Neutrophil (primary cell): ENCODE measurements at regions not wholly inside any gene's neighbourhood (a gene's known extent, or its start where the extent isn't known, plus 50 kb on each side); places are given as distances from the start of the nearest gene placed in this dataset.
"Not testable (repeated sequence)": the region's sequence is repeated elsewhere in the genome, so short reads cannot be mapped to it uniquely, and the experiment has no call there.

ENCODE experiments used
- H3K27ac ChIP-seq: fragments of 200-600 bp; sonication (generic); 2 replicates; pipeline ENCODE4 v1.5.1; 2016; ENCODE audit warnings: mild to moderate bottlenecking, moderate library complexity
- H3K27me3 ChIP-seq: fragments of 200-600 bp; sonication (generic); 2 replicates; pipeline ENCODE4 v1.6.0; 2016; ENCODE audit warnings: mild to moderate bottlenecking
- H3K36me3 ChIP-seq: fragments of 200-600 bp; sonication (generic); 2 replicates; pipeline ENCODE4 v1.5.1; 2017
- H3K4me1 ChIP-seq, 2 experiments: fragments of 200-600 bp in 1 of 2; sonication (generic) in 1 of 2; 1 replicate in 1 of 2; 2 replicates in 1 of 2; pipeline versions ENCODE4 v1.5.1 to v1.6.1; 2013 to 2016; ENCODE audit warnings: low read depth in 1 of 2, low read length in 1 of 2, mild to moderate bottlenecking in 1 of 2, moderate library complexity in 1 of 2; ENCODE audit not compliant: control insufficient read depth in 1 of 2, insufficient read depth in 1 of 2
- H3K4me3 ChIP-seq, 2 experiments: fragments of 200-600 bp in 1 of 2; sonication (generic) in 1 of 2; 1 replicate in 1 of 2; 2 replicates in 1 of 2; pipeline ENCODE4 v1.5.1; 2013 to 2016; ENCODE audit warnings: low read depth in 1 of 2, low read length in 1 of 2, mild to moderate bottlenecking in 1 of 2, moderate library complexity in 1 of 2
- H3K9me3 ChIP-seq: fragments of 200-600 bp; sonication (generic); 2 replicates; pipeline ENCODE4 v1.5.1; 2016
- CTCF ChIP-seq: fragments of 200-600 bp; sonication (generic); IDR thresholded peaks from 2 replicates; pipeline ENCODE4 v1.5.1; 2016; ENCODE audit warnings: antibody characterized with exemption

DNA sequence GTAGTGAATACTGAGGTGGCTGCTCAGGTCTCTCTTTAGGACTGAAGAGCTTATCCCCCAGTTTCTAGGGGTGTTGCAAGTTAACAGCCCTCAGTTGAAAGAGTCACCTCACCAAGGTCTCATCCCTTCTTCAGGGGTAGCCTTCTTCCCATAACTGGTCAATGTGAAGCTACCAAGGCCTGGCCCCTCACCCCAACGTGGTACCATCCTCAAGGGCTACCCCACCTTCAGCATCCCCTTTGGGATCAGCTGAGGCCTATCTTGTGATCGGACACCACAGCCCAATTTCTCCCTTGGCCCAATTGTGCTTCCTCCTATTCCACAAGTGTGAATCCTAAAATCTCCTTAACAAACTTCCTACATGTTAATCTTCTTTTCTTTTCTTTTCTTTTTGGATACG is 289.5 kb upstream of the MKLN1 start:
- peaks cover 6 to 8% of the 10 kb centered on the region in 2 experiments for H3K4me1 ChIP-seq
- no peak for TF ChIP-seq CTCF
- no peaks in the 10 kb centered on the region for H3K9me3 ChIP-seq
- H3K27me3 ChIP-seq = no peaks in the 10 kb centered on the region
- no peak overlapping the region for H3K4me3 ChIP-seq
- no peaks in the 10 kb centered on the region for H3K36me3 ChIP-seq
- H3K27ac ChIP-seq = no peak overlapping the region

DNA sequence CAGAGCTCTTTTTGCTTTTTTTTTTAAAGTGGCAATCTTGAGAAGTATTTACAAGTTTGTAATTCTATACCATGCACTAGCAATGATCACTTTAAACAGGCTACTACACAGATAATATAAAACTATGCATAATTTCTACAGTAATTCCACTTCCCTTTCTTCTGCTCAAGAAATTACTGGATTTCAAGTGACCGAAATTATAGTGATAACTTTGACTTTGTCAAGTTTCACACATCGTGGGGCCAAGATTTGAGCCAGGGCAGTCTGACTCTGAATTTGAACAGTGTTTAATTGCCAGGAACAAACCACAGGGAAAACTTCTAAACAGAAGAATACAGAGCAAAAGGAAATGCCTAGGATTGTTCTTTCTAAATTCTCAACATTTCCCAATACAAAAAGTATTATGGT is 288.3 kb upstream of the MKLN1 start:
- Histone ChIP-seq H3K9me3 (no peaks in the 10 kb centered on the region), H3K4me3 (no peak overlapping the region), H3K27me3 (no peaks in the 10 kb centered on the region), H3K36me3 (no peaks in the 10 kb centered on the region), H3K27ac (no peak overlapping the region), H3K4me1 (peaks cover 6 to 8% of the 10 kb centered on the region in 2 experiments)
- no peak for TF ChIP-seq CTCF

GRCh38 chr7:131039836-131040235 is 287.8 kb upstream of the MKLN1 start:
- no peaks in the 10 kb centered on the region for H3K36me3 ChIP-seq
- TF ChIP-seq CTCF = no peak
- H3K27ac ChIP-seq = no peak overlapping the region
- no peaks in the 10 kb centered on the region for H3K9me3 ChIP-seq
- peaks cover 6 to 8% of the 10 kb centered on the region in 2 experiments for H3K4me1 ChIP-seq
- H3K4me3 ChIP-seq = no peak overlapping the region
- H3K27me3 ChIP-seq = no peaks in the 10 kb centered on the region

DNA sequence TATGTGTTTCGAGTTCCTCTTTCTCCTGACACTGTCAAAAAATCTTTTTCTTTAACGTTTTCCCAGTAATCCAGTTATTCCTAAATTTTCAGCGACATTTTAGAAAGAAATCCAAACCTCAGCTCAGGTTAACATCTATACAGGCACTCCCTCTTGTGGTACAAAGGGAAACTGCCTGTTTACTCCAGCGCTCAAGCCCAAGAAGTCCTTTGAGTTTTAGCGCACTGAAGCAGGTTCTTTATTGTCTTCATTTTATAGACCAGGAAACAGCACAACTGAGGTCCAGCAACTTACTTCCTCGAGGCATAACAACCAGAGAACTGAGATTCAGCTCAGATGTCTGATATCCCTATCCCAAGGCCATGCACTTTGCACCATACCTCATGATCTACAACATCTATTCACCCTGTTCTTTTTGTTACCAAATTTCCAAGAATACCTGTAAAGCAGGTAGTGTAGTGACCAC is 287.2 kb upstream of the MKLN1 start:
- TF ChIP-seq CTCF = peak; percentile 71
- Histone ChIP-seq H3K27me3 (no peaks in the 10 kb centered on the region), H3K27ac (peak overlapping the region; percentile 55), H3K9me3 (no peaks in the 10 kb centered on the region), H3K4me3 (no peak overlapping the region), H3K4me1 (peaks cover 6 to 8% of the 10 kb centered on the region in 2 experiments), H3K36me3 (no peaks in the 10 kb centered on the region)

DNA sequence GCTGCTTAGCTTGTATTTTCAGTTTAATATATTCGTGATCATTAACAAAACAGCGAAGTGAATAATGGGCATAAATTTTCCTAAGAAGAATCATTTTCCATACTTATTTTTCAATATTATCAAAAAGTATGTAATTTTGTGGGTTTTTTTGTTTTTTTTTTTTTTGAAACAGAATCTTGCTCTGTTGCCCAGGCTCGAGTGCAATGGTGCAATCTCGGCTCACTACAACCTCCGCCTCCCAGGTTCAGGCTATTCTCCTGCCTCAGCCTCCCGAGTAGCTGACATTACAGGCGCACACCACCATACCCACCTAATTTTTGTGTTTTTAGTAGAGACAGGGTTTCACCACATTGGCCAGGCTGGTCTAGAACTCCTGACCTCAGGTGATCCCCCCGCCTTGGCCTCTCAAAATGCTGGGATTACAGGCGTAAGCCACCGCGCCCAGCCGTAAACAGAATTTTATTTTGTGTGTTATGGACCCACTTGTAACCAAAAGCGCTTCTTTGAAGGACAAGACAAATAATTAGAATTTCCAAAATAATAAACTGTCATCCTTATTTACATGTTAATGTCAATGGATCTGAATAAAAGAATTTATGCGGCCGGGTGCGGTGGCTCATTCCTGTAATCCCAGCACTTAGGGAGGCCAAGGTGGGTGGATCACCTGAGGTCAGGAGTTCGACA is 286.5 kb upstream of the MKLN1 start:
- not testable (repeated sequence) for H3K27me3 ChIP-seq, H3K4me3 ChIP-seq, H3K36me3 ChIP-seq, H3K9me3 ChIP-seq, H3K4me1 ChIP-seq
- H3K27ac ChIP-seq = peak overlapping the region; percentile 55

DNA sequence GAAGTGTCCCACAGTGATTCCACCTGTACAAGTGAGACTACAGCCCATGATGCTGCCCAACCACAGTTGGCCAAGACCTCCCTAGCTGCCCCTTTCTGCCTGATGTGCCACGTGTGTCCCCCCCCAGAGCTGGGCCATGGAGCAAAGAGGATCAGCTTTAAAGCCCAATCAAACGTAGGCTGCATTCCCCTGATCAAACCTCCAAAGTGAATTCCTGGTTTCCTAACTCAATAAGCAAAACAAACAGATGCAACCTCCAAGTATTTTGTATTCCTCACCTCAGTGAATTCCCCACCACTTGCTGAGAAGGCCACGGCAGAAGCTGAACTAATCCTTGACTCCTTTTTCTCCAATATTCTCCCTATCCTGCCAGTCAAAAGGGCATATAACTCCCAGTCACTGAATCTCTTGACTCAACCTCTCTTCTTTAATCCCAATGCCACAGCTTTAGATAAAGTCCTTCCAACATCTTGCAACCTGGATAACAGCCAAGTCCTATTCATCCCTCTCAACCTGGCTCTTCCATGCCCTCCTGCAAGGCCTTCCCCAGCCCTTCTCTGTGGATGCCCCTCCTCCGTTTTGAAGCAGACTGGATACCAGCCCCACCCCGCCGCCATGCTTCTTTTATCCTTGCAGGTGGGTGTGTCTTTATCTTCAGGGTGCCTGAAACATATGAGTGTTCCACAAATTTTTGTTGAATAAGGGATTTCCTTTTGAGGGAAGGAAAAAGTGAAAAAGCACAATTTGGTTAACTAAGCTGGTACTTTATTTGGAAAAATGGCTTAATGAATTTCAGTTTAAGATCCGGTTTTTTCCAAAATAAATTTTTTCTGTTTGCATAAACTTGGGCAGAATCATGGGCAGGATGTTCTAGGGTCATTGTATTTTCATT is 285.2 kb upstream of the MKLN1 start:
- no peaks in the 10 kb centered on the region for H3K27me3 ChIP-seq
- no peak overlapping the region for H3K4me3 ChIP-seq
- H3K36me3 ChIP-seq = no peaks in the 10 kb centered on the region
- no peak overlapping the region for H3K27ac ChIP-seq
- peaks cover 6 to 8% of the 10 kb centered on the region in 2 experiments for H3K4me1 ChIP-seq
- TF ChIP-seq CTCF = no peak
- no peaks in the 10 kb centered on the region for H3K9me3 ChIP-seq
